Upper lobe of left lung (tissue), 4 donors: ENCODE measurements at regions not wholly inside any gene's neighbourhood (a gene's known extent, or its start where the extent isn't known, plus 50 kb on each side); places are given as distances from the start of the nearest gene placed in this dataset.
"Not testable (repeated sequence)": the region's sequence is repeated elsewhere in the genome, so short reads cannot be mapped to it uniquely, and the experiment has no call there.

Source experiments
- CTCF ChIP-seq, 6 experiments: fragments of 450-650 bp in 4 of 6; fragments of 200-600 bp in 2 of 6; sonication (generic) in 2 of 6; IDR thresholded peaks; one replicate each; pipeline ENCODE4 v1.5.1; 2016 to 2019; ENCODE audit warnings: antibody characterized with exemption in 6 of 6
- EP300 ChIP-seq, 4 donors: sonication (generic); formaldehyde crosslinking; IDR thresholded peaks; one replicate each; pipeline ENCODE4 v1.5.1; 2017; ENCODE audit warnings: antibody characterized with exemption in 4 of 4, control low read depth in 2 of 4
- POLR2A ChIP-seq, 4 donors: fragments of 450-650 bp; IDR thresholded peaks; one replicate each; pipeline ENCODE4 v1.5.1; 2016 to 2017; ENCODE audit warnings: antibody characterized with exemption in 4 of 4, mild to moderate bottlenecking in 2 of 4
- POLR2AphosphoS5 ChIP-seq, 2 donors: sonication (generic); formaldehyde crosslinking; IDR thresholded peaks; one replicate each; pipeline ENCODE4 v1.5.1; 2017; ENCODE audit warnings: antibody characterized with exemption in 2 of 2

- not testable (repeated sequence) for TF ChIP-seq POLR2A, CTCF, POLR2AphosphoS5, EP300 (IDR thresholded peaks at IDR 0.05)
Measured at GRCh38 chr20:41731198-41731597, 113.0 kb upstream of the CHD6 start.
